ENCODE measurements at regions not wholly inside any gene's neighbourhood (a gene's known extent, or its start where the extent isn't known, plus 50 kb on each side); places are given as distances from the start of the nearest gene placed in this dataset.

- TF ChIP-seq CTCF (IDR thresholded peaks at IDR 0.05; ENCODE audit: borderline replicate concordance, extremely low read depth, low read length, poor library complexity, severe bottlenecking) (no peak), EZH2 (IDR thresholded peaks at IDR 0.05; ENCODE audit: borderline replicate concordance, low read depth, low read length, severe bottlenecking) (no peak)
Observed at GRCh38 chr7:130849604-130850003, 115.6 kb upstream of the KLF14 start.
